Embryonic facial prominence (tissue), 1 donor: ENCODE measurements at regions not wholly inside any gene's neighbourhood (a gene's known extent, or its start where the extent isn't known, plus 50 kb on each side); places are given as distances from the start of the nearest gene placed in this dataset.

Source experiments
- DNase-seq: peaks from one replicate; pipeline ENCODE4 v3.0.0-alpha.2; 2016; ENCODE audit errors: extremely low spot score

DNA sequence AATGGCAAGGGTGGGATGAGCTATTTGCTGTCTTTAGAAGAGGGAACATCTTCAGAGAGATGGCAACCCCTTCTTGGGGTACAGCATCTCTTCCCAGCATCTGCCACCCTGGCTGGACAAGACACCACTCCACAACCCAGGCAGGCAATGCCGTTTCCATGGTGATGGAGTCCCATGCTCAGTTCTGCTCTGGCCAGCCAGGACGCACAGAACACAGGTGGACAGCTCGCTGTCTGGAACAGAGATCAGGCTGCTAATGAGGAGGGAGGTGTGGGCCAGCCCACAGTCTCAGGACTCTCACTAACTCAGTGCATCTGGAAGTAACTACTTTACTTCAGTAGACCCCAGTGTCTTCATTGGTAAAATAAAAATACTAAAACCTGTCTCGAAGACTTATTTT, 321.0 kb upstream of the CPEB2 start:
- DNase-seq, result no peak

- no peak for DNase-seq
Observed at GRCh38 chr4:14693728-14694127, 308.6 kb upstream of the CPEB2 start.

DNA sequence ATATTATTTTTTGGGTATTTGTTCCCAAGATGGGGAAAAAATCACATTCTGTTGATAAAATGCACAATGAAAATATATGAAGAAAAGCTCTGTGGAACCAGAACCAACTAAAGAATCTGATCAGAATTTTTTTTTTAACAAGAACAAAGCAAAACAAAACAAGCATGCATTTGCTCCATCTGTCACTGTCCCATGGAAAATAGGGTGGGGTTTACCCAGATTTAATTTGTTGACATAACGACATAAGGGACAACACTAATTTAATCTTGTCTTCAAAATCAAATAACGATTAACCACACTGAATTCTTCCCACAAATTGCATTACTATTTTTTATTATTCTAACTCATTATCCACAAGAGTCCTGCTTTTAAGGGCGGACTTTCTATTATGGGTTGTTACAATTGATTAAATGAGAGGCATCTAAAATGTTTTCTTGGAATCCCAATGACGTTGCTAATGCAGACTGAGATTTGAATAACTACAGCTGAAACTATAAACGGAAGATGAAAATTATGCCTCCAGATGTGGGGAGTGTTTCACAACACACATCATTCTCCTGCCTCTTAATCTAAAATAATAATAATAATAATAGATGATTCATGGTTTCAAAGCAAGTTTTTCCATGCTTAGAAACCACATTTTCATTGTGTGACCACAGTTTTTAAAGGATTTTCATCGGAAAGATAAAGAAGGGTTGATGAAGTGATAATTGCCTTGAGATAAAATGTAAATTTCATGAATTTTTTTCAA, 307.0 kb upstream of the CPEB2 start:
- no peak for DNase-seq

- no peak for DNase-seq
Observed at GRCh38 chr4:14700083-14700482, 302.2 kb upstream of the CPEB2 start.

DNA sequence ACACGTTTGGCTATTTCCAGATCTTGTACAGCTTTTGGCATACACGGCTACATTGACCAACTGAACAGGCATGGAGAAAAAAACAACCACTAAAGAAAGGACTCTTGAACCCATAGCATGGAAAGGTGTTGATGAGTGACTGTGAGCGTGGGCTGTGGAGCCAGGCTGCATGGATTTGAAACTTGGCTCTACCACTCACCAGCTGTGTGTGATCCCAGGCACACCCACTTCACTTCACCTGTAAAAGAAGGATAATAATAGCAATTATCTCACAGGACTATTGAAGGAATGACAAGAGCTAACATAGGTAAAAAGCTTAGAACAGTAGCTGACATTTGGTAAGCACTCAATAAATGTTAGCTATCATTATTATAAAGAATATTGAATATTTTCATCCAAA, 301.7 kb upstream of the CPEB2 start:
- DNase-seq, result no peak

GRCh38 chr4:14701389-14701788, 300.9 kb upstream of the CPEB2 start:
- no peak for DNase-seq

DNA sequence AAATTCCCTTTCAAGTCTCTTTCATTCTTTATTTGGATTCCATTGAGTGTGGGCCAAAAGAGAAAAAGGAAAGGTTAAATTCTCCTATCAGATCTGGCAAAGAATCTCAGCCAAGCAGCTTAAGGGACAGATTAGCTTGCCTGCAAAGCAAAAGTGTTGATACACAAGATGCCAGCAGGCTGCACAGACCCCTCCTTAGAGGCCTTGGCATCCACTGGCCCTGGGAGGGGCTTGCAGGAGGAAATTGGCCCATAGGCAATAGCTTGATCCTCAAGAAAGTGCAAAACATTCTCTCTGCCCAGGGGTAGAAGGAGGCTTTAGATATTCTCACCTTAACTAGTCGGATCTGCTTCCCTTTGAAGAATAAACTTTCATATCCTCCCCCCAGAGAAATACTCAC, 300.4 kb upstream of the CPEB2 start:
- DNase-seq, result no peak

DNA sequence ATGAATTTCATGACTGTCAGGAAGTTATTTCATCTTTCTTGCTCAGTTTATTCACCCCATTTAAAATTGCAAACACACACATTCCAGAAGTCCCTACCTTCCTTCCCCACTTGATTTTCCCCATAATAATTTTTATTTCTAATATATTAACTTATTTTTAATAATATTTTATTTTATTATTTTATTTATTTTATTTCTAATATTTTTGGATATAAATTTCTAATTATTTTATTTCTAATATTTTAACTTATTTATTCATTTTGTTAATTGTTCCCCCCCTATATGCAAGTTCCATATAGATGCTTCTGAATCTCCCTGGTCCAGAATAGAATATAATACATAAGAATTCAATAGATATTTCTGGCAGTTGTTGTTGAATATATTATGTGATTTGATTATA, 293.7 kb upstream of the CPEB2 start:
- DNase-seq, result no peak

DNA sequence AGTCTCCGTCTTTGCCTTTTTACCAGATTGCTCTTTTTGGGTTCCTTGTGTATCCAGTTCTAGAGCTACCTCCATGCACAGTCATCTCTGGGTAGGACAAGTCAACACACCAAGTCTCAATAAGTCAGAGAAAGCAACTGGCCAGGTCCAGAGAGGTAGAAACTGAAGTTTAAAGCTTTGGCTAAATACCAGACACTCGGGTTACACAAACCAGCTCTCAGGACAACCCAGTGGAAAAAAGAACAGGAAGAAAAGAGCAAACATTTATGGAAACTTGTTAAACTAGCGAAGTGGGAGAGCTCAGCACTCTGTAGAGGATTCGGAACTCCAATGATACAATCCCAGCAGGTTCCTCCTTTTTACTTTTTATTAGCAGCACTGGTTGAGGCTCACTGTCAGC, 291.0 kb upstream of the CPEB2 start:
- no peak for DNase-seq

- DNase-seq, result no peak
Observed at GRCh38 chr4:14716691-14717090, 285.6 kb upstream of the CPEB2 start.

- DNase-seq, result no peak
Observed at GRCh38 chr4:14719053-14719452, 283.2 kb upstream of the CPEB2 start.

DNA sequence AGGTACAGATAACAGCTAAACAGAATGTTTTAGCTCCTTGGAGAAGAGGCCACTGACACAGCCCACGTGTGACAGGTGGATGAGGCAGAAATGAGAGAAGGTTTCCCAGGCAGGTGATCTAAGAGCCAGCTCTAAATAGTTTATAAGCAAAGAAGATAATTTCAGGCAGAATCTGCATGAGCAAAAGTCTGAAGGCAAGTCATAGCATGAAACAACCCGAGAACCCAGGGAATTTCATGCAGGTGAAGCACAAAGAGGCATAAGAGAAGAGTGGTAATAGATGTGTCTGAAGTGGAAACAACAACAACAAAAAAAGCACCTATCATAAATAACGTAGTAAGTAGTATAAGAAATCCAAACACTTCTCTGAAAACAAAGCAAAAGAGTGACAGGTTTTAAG, 275.8 kb upstream of the CPEB2 start:
- no peak for DNase-seq

DNA sequence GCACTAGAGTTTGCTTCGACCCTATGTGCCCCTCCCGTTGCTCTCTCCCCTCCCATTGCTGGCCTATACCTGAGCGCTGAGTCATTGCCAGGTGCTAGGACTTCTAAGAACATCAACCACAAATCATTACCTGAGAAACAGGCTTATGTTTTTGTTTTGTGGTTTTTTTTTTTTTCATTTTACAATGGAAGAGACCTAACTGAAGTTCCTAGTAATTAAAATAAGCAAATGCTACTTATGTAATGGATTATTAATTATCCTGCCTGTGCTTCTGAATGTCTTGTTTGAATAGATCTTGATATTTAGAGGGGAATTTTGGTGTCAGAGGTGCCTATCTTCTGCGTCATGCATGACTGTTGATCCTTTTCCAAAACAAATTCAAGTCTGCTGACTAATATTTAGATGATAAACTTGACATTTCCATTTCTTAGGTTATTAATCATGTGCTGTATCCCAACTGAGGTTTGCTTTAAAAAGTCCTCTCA, 275.4 kb upstream of the CPEB2 start:
- no peak for DNase-seq

- no peak for DNase-seq
Observed at GRCh38 chr4:14729282-14730000, 272.8 kb upstream of the CPEB2 start.

DNA sequence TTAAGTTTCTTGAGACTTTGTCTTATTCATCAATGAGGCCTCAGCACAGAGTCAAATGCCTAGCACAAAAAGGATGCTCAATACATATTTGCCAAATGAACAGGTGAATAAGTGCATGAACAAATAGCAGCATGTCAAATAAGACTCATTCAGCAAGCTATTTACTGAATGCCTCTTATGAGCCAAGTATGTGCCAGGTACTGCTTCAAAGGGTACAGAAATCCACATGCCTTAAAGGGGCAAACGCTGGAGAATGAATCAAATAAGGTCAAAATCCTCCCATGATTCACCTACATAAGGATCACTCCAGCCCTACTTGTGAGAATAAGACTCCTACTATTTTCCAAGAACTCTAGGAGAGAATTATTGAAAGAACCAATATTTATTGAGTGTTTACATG, 260.2 kb upstream of the CPEB2 start:
- no peak for DNase-seq

GRCh38 chr4:14743172-14743571, 259.1 kb upstream of the CPEB2 start:
- DNase-seq, result no peak

DNA sequence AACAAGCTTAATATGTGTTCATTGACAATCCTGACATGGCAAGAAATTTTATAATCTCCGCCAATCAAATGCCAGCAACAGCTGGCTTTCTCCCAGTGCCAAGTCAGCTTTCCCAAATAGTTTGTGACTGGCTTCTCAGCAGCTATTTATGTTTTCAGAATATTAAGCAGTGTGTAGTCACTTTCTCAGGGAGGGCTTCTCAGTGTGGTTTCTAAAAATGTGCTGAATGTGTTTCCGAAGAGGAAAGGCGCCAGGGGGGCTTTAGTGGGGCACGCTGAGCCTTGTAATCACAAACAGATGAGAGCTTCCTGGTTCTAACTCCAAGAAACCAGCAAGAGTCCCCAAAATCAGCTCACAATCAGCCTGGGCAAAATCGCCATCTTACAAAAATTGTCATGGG, 258.7 kb upstream of the CPEB2 start:
- DNase-seq, result peak; percentile 59

DNA sequence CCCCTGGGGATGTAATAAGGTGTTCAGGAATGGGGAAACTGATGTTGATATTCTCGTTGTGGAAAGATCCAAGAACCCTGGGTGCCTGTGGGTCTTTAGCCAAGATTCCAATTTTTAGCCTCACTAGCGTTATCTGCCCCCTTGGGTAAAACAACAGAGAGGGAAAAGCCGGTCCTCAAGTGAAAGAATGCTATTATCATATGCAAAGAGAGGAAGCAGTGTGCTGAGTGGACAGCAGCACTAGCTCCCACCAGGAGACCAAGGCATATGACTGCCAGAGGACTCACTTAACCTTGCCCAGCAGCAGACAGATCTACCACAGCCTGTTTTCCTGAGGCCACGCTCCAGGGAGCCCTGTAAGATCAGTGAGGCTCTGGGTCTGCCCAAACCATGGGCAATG, 257.9 kb upstream of the CPEB2 start:
- DNase-seq, result no peak

DNA sequence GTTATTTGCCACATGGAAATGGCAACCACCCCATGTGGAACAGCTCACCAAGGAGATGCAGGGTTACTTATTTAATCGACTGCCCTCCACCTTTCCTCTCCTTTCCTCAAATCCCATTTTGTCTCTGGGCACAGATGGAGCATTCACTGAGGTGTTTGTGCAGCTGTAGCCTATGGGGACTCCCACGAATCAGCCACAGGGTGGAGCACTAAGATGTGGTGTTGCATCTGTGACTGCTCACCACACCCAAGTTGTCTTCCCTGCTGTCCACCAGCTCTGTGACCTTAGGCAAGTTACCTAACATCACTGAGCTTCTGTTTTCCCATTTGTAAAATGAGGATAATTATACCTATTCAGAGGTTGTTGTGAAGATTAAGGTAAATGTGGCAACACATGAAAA, 252.4 kb upstream of the CPEB2 start:
- no peak for DNase-seq

DNA sequence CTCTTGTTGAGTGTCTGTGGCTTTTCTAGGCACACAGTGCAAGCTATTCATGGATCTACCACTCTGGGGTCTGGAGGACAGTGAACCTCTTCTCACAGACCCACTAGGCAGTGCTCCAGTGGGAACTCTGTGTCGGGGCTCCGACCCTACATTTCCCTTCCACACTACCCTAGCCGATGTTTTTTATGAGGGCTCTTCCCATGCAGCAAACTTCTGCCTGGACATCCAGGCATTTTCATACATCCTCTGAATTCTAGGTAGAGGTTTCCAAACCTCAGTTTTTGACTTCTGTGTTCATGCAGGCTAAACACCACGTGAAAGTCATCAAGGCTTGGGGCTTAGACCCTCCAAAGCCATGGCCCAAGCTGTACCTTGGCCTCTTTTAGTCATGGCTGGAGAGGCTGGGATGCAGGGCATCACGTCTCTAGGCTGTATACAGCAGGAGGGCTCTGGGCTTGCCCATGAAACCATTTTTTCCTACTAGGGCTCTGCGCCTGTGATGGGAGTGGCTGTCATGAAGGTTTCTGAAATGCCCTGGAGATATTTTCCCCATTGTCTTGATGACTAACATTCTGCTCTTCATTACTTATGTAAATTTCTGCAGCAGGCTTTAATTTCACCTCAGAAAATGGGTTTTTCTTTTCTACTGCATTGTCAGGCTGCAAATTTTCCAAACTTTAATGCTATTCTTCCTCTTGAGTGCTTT, 249.8 kb upstream of the CPEB2 start:
- no peak for DNase-seq

- DNase-seq, result no peak
Observed at GRCh38 chr4:14767142-14767541, 235.1 kb upstream of the CPEB2 start.

DNA sequence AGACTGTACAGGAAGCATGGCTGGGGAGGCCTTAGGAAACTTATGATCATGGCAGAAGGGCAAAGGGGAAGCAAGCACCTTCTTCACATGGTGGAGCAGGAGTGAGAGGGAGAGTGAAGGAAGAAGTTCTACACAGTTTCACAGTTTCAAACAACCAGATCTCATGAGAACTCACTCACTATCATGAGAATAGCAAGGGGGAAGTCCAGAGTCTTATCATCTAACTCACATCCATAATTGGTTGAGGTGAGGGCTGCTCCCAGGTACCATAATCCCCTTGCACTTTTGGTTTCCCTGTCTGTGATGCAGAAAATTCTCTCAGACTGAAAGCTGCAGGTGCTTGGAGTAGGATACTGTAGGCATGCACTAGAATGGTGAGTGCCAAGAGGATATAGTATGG, 233.8 kb upstream of the CPEB2 start:
- DNase-seq, result no peak

- DNase-seq, result no peak
Observed at GRCh38 chr4:14769993-14770392, 232.3 kb upstream of the CPEB2 start.
